AG04450 (cell line): ENCODE measurements at regions not wholly inside any gene's neighbourhood (a gene's known extent, or its start where the extent isn't known, plus 50 kb on each side); places are given as distances from the start of the nearest gene placed in this dataset.

Experiments used
- CTCF ChIA-PET: fragments of 300-600, 350-600 bp; formaldehyde crosslinking; extraction: SDS; loops from one replicate; lab custom pipeline; 2022; ENCODE audit warnings: antibody characterized with exemption, inconsistent platforms; lab: Charles Lee
- POLR2A ChIA-PET: fragments of 350-600 bp; formaldehyde crosslinking; extraction: SDS; loops from one replicate; lab custom pipeline; 2021; ENCODE audit warnings: antibody characterized with exemption, inconsistent platforms; lab: Yijun Ruan, JAX
- DNase-seq: peaks from one replicate; pipeline ENCODE4 v3.0.0-alpha.2; 2011; ENCODE audit warnings: low read depth, low spot score
- H3K27ac ChIP-seq: one replicate; pipeline ENCODE4 v1.5.1; 2012; ENCODE audit warnings: low read depth, low read length, control low read depth
- H3K27me3 ChIP-seq: one replicate; pipeline ENCODE4 v1.6.0; 2012; ENCODE audit warnings: low read length; ENCODE audit not compliant: control insufficient read depth, insufficient read depth
- H3K4me3 ChIP-seq: 2 replicates; pipeline ENCODE4 v1.5.1; 2011; ENCODE audit warnings: mild to moderate bottlenecking, low read depth, low read length, control low read depth
- H3K9me3 ChIP-seq: 2 replicates; pipeline ENCODE4 v1.5.1; 2012; ENCODE audit warnings: low read length; ENCODE audit not compliant: control insufficient read depth, insufficient read depth
- TF ChIP-seq, protein P1 (sequence below): IDR thresholded peaks from 2 replicates; pipeline ENCODE4 v1.5.1; 2011; ENCODE audit warnings: low read depth, low read length, control low read depth, inconsistent platforms

GRCh38 chr14:95458459-95458858 is 58.0 kb downstream of the SYNE3 start:
- no peak for DNase-seq
- TF ChIP-seq, protein P1, sequence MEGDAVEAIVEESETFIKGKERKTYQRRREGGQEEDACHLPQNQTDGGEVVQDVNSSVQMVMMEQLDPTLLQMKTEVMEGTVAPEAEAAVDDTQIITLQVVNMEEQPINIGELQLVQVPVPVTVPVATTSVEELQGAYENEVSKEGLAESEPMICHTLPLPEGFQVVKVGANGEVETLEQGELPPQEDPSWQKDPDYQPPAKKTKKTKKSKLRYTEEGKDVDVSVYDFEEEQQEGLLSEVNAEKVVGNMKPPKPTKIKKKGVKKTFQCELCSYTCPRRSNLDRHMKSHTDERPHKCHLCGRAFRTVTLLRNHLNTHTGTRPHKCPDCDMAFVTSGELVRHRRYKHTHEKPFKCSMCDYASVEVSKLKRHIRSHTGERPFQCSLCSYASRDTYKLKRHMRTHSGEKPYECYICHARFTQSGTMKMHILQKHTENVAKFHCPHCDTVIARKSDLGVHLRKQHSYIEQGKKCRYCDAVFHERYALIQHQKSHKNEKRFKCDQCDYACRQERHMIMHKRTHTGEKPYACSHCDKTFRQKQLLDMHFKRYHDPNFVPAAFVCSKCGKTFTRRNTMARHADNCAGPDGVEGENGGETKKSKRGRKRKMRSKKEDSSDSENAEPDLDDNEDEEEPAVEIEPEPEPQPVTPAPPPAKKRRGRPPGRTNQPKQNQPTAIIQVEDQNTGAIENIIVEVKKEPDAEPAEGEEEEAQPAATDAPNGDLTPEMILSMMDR: no peak
- no peak overlapping the region for H3K27ac ChIP-seq
- H3K9me3 ChIP-seq: no peaks in the 10 kb centered on the region
- ChIA-PET CTCF (interaction anchor here (1.4 to 3.1 kb wide), 4 partner anchors 14 to 69 kb away, joined by 3 to 24 read pairs (median 7); no protein-coding TSS in a partner anchor), POLR2A (no interaction called here)
- H3K27me3 ChIP-seq: no peaks in the 10 kb centered on the region
- no peak overlapping the region for H3K4me3 ChIP-seq

DNA sequence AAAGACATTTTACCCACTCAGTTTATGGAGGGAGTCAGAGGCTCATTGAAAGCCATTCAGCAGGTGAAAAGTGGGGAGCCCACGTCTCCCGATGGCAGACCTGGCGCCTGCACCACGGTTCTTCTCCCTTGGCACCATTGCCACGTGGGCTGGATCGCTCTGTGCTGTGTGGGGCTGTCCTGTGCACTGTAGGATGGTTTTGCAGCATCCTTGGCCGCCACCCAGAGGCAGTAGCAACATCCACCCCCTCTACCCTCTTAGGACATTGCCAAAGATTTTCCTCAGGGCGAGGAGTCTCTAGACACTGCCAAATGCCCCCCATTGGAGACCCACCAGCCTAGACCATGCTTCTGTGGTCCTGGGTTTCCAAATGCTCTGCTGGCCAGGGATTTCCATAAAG is 60.2 kb downstream of the SYNE3 start:
- Histone ChIP-seq H3K9me3 (no peaks in the 10 kb centered on the region), H3K27me3 (no peaks in the 10 kb centered on the region), H3K4me3 (no peak overlapping the region), H3K27ac (no peak overlapping the region)
- ChIA-PET CTCF (no interaction called here), POLR2A (no interaction called here)
- no peak for DNase-seq
- TF ChIP-seq, protein P1: no peak

DNA sequence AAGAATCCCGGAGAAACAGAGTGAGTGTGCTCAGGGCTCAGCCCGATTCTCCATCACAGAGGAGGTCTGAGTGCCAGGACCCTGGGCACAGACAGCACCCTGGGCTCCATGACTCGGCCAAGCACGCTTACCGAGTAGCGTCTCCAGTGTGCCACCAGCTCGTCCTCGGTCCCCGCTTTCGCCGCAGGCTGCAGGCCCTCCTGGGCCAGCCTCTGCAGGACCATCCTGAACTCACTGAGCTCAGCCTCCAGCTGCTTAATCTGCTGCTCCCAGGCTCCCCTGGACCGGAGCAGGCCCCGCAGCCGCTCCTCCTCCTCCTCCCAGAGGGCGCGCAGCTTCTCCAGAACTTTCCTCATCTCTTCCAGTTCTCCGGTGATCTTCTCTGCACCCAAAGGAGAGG is 61.2 kb downstream of the SYNE3 start:
- H3K9me3 ChIP-seq: no peaks in the 10 kb centered on the region
- no peak overlapping the region for H3K27ac ChIP-seq
- TF ChIP-seq, protein P1: no peak
- DNase-seq: no peak
- H3K4me3 ChIP-seq: no peak overlapping the region
- ChIA-PET CTCF (interaction anchor here (5.7 kb wide), 1 partner anchor 14 kb away, joined by 60 read pairs; no protein-coding TSS in a partner anchor), POLR2A (no interaction called here)
- no peaks in the 10 kb centered on the region for H3K27me3 ChIP-seq

GRCh38 chr14:95453713-95453980 is 62.8 kb downstream of the SYNE3 start:
- H3K4me3 ChIP-seq: no peak overlapping the region
- ChIA-PET POLR2A (no interaction called here), CTCF (interaction anchor here (1.4 to 5.7 kb wide), 5 partner anchors 10 to 541 kb away, joined by 4 to 60 read pairs (median 6); no protein-coding TSS in a partner anchor)
- no peaks in the 10 kb centered on the region; the same call in 1 of the 2 replicates for H3K9me3 ChIP-seq
- no peak for DNase-seq
- TF ChIP-seq, protein P1: no peak
- no peak overlapping the region for H3K27ac ChIP-seq
- no peaks in the 10 kb centered on the region for H3K27me3 ChIP-seq

GRCh38 chr14:95452893-95453712 is 63.3 kb downstream of the SYNE3 start:
- ChIA-PET CTCF (interaction anchor here (0.5 to 5.7 kb wide), 20 partner anchors 9 to 842 kb away, joined by 3 to 60 read pairs (median 4); no protein-coding TSS in a partner anchor), POLR2A (no interaction called here)
- Histone ChIP-seq H3K9me3 (no peaks in the 10 kb centered on the region; the same call in 1 of the 2 replicates), H3K27ac (no peak overlapping the region), H3K27me3 (no peaks in the 10 kb centered on the region), H3K4me3 (no peak overlapping the region)
- TF ChIP-seq, protein P1: no peak
- no peak for DNase-seq
